ENCODE measurements at regions not wholly inside any gene's neighbourhood (a gene's known extent, or its start where the extent isn't known, plus 50 kb on each side); places are given as distances from the start of the nearest gene placed in this dataset.

- no peak for DNase-seq
Measured at GRCh38 chr13:107907065-107907805, 308.1 kb downstream of the LIG4 start.

DNA sequence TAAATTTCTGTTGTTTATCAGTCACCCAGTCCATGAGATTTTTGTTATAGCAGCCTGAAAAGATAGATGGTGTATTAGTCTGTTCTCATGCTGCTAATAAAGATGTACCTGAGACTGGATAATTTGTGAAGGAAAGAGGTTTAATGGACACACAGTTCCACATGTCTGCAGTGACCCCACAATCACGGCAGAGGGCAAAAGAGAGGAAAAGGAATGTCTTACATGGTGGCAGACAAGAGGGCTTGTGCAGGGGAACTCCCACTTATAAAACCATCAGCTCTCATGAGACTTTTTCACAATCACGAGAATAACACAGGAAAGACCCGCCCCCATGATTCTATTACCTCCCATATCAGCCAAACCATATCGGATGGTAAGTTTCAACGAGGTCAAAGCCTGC, 309.2 kb downstream of the LIG4 start:
- no peak for DNase-seq

DNA sequence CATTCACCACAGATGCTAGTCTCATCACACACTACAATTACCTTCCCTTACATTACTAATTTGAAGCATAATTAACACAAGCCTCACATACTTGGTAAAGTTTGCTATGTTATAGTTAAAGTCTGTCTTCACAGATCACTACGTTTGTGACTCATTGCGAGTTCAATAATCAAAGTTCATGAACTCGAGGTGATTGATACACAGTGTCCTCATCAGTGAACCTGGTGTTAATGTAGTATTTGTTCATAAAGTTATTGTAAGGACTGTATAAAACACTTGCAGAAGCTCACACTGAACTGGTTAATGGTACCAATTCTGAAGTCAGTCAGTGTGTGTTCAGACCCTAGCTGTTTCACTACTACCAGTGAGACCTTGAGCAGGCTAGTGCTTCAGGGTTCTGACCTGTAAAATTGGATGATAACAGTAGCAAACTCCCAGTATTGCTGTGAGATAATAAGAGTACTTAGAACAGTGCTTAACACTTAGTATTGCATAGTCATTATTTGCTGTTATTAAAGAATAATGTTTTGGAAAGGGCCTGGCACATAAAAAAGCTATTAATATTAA, 313.3 kb downstream of the LIG4 start:
- no peak for DNase-seq

- DNase-seq, result no peak
Measured at GRCh38 chr13:107901230-107901629, 314.1 kb downstream of the LIG4 start.

DNA sequence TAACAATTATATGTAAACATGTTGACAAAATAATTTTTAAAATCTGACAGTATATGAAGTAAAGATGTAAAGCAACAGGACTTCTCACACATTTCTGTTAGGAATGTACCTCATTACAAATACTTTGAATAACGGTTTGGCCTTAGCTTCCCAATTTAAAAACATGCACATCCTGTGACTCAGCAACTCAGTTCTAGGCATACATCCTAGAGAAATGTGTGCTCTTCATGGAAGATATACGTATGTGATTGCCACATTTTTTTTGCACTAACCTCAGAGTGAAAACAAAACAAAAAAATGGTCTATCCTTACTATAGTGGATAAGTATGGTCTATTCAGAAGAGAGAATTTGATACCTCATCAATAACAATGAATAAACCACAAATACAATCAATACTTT, 314.6 kb downstream of the LIG4 start:
- DNase-seq, result no peak

GRCh38 chr13:107886118-107886517, 329.2 kb downstream of the LIG4 start:
- no peak for DNase-seq

GRCh38 chr13:107884564-107884963, 330.8 kb downstream of the LIG4 start:
- no peak for DNase-seq

DNA sequence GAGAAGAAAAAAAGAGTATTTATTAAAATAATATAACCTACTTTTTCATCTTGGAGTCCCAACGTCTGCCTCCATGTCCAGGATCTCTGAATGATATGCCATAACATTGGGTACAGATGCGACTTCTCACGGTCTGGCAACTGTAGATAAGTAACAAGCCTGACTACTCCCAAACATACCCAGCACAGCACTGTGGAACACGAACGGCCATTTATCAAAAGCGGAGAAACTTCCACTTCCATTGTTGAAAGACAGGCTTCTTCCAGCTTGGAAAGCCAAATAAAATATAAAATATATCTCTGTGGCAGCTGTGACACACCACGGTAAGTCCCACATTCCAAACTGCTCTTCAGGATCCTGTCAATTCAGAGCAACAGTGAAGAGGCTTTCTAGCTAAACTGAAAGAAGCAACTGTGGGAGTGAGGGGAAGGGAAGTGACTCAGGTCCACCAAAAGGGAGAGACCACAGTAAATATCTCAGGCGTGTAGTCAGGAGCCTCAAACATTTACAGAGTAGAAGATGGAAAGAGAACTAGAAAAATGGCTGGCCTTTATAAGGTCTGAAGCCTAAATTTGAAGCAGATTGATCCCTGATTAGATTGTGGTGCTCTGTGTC, 331.7 kb downstream of the LIG4 start:
- DNase-seq, result no peak

GRCh38 chr13:107882708-107883560, 332.4 kb downstream of the LIG4 start:
- no peak for DNase-seq

GRCh38 chr13:107881362-107881761, 334.0 kb downstream of the LIG4 start:
- no peak for DNase-seq

- DNase-seq, result no peak
Measured at GRCh38 chr13:107874456-107874855, 340.9 kb downstream of the LIG4 start.

DNA sequence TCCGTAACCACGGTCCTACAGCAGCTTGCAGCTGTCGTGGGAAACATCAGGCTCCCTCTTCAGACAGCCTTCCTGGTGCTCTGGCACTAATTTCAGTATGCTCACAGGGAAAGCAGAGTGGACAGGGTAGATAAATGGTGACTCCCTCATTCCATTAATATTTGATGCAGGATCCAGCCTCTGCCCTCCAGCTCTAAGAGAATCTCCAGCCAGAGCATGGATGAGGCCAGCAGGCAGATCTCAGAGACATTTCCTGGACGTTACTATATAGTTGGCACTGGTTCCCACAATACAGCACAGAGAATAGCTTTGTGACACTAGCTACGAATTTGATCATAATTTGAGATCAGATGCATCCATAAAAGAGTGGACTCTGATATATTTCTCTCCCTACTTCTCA, 341.4 kb downstream of the LIG4 start:
- DNase-seq, result no peak

GRCh38 chr13:107870400-107870799, 344.9 kb downstream of the LIG4 start:
- no peak for DNase-seq

DNA sequence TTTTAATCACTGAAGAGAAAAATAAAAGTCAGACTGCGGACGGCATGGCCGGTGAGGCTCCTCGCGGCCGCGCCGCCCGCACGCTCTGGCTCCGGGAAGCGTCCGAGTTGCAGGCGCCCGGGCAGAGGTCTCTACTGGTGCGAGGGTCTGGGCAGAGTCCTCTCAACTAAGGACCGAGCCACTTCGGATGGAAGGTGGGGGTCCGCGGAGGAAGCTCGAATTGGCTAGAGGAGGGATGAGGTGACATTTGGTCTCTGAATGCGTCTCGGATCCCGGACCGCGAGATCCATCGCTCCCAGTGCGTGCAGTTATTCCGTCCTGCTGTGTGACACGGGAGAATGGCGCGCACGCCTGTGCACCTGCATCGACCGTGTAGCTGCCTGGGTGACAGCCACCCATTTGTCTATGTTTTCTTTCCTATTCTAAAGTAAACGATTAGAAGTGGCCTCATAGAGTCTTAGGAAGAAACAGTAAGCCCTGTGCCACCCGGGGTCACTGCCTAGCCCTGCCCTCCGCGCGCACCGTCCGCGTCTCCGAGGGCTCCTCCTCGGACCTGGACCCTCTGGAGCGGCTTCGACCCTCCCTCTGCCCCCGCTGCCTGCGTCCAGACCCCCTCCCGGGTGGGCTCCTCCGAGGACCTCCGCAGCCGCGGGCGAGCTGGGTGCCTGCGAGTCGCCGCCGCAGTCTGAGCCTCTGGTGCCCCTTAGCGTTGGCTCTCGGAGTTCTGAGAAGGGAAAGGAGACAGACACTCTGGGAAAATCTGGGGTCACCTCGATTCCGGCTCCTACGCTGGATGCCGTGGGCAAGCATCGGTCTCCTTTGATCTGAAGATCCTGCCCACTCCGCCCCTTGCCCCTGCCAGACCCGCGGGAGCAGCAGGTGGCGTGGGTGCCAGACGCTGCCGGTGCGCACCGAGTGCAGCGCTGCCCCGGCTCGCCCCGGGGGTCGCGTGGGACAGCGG, 347.4 kb downstream of the LIG4 start:
- no peak for DNase-seq

GRCh38 chr13:107866941-107867623, 348.3 kb downstream of the LIG4 start:
- no peak for DNase-seq

GRCh38 chr13:107866032-107866940, 349.1 kb downstream of the LIG4 start:
- DNase-seq, result no peak

- no peak for DNase-seq
Measured at GRCh38 chr13:107865643-107866031, 349.7 kb downstream of the LIG4 start.

GRCh38 chr13:107865318-107865575, 350.1 kb downstream of the LIG4 start:
- DNase-seq, result no peak

DNA sequence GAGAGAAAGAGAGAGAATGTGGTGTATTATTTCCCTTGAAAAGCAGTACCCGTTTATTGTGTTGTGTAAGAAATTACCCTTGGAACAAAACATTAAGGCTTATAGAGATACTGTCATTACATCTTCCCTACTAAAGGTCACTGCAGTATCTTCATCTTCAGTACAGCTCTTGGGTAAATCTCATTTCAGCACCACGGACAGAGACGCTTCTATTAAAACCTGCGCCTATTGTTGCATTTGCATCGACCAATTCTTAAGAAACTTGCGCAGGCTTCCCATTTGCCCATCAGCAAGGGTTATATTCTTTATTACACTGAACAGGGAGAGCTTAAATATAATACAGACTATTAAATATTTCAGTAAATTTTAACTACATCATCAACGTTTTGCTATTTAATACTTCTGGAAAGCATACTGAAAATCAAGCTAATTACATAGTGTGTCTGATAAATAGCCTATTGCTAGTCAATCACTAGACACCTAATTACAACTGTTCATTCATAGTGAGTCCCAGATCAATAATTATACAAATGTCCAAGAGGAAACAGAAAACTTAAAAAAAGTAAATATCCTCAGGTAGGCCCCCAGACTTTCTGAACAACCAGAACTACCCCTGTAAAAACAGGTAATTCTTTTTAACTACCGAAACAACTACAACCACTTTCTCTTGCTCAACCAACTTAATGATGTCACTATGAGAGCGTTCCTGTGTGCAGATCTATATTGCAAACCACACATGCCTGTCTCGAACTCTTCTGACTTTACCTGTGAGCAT, 350.6 kb downstream of the LIG4 start:
- no peak for DNase-seq

DNA sequence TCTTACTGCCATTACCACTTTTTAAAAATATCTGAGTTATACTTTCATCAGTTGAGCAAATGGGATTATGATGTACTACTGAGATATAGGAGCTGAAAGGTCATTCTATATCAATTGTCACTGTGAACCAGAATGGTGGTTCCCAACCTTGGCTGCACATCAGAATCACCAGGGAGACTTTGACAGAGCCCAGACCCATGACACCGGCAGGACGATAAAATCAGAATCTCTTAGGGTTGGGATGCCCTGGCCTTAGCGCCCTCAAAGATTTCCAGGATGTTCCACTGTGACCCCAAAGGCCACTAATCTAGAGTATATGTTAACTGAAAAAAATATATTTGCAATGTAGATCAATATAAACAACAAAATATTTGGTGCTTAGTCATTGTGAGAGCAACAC, 355.1 kb downstream of the LIG4 start:
- DNase-seq, result no peak

All from central memory CD4-positive, alpha-beta T cell (primary cell).